Liver (tissue), 7 donors: ENCODE measurements at regions not wholly inside any gene's neighbourhood (a gene's known extent, or its start where the extent isn't known, plus 50 kb on each side); places are given as distances from the start of the nearest gene placed in this dataset.
A peak's percentile ranks its signal among the peaks of the same experiment; 100 is the strongest.

ENCODE experiments used
- DNase-seq: peaks from one replicate; pipeline ENCODE4 v3.0.0-alpha.2; 2017; ENCODE audit warnings: low spot score
- H3K27ac ChIP-seq, 2 donors: one replicate each; pipeline ENCODE4 v1.7.0; 2013; ENCODE audit warnings: inconsistent platforms in 2 of 2, low read length in 2 of 2, control low read depth in 1 of 2, low read depth in 1 of 2, mild to moderate bottlenecking in 1 of 2
- H3K27me3 ChIP-seq, 4 donors: one replicate each; pipeline versions ENCODE4 v1.6.1 to v1.7.0; 2013; ENCODE audit warnings: low read length in 3 of 4, inconsistent platforms in 1 of 4, mild to moderate bottlenecking in 1 of 4, moderate library complexity in 1 of 4; ENCODE audit not compliant: control insufficient read depth in 4 of 4, insufficient read depth in 4 of 4
- H3K36me3 ChIP-seq, 4 donors: one replicate each; pipeline versions ENCODE4 v1.6.1 to v1.7.0; 2013; ENCODE audit warnings: low read length in 3 of 4, mild to moderate bottlenecking in 3 of 4, low read depth in 1 of 4, moderate library complexity in 1 of 4; ENCODE audit not compliant: control insufficient read depth in 4 of 4, insufficient read depth in 3 of 4
- H3K4me1 ChIP-seq, 4 donors: one replicate each; pipeline versions ENCODE4 v1.6.1 to v1.7.0; 2013; ENCODE audit warnings: low read length in 3 of 4, mild to moderate bottlenecking in 3 of 4, moderate library complexity in 1 of 4; ENCODE audit not compliant: control insufficient read depth in 4 of 4, insufficient read depth in 4 of 4
- H3K4me3 ChIP-seq, 3 donors: one replicate each; pipeline versions ENCODE4 v1.6.1 to v1.7.0; 2013; ENCODE audit warnings: low read length in 3 of 3, control low read depth in 1 of 3, low read depth in 1 of 3, mild to moderate bottlenecking in 1 of 3
- H3K9ac ChIP-seq, 2 donors: one replicate each; pipeline ENCODE4 v1.7.0; 2013; ENCODE audit warnings: low read length in 2 of 2, mild to moderate bottlenecking in 2 of 2, moderate library complexity in 2 of 2, control low read depth in 1 of 2, low read depth in 1 of 2
- H3K9me3 ChIP-seq, 4 donors: one replicate each; pipeline versions ENCODE4 v1.6.1 to v1.7.0; 2013; ENCODE audit warnings: low read length in 3 of 4; ENCODE audit not compliant: control insufficient read depth in 4 of 4
- EGR1 ChIP-seq, 2 donors: IDR thresholded peaks; 2 replicates each; pipeline ENCODE4 v1.6.1; 2016 to 2018; ENCODE audit warnings: antibody characterized with exemption in 2 of 2, low read depth in 2 of 2
- FOXA1 ChIP-seq: IDR thresholded peaks from 2 replicates; pipeline ENCODE4 v1.6.1; 2016; ENCODE audit warnings: antibody characterized with exemption
- HNF4A ChIP-seq, 2 donors: conservative IDR thresholded peaks; 2 replicates each; pipeline ENCODE4 v1.6.1; 2016; ENCODE audit warnings: antibody characterized with exemption in 2 of 2, mild to moderate bottlenecking in 2 of 2
- HNF4G ChIP-seq: IDR thresholded peaks from 2 replicates; pipeline ENCODE4 v1.6.1; 2016; ENCODE audit warnings: antibody characterized with exemption
- NR2F2 ChIP-seq: IDR thresholded peaks from 2 replicates; pipeline ENCODE4 v1.6.1; 2016; ENCODE audit warnings: antibody characterized with exemption
- RAD21 ChIP-seq, 2 donors: IDR thresholded peaks; 2 replicates each; pipeline ENCODE4 v1.6.1; 2016; ENCODE audit warnings: antibody characterized with exemption in 2 of 2, mild to moderate bottlenecking in 2 of 2
- RXRA ChIP-seq, 2 donors: IDR thresholded peaks; 2 replicates each; pipeline ENCODE4 v1.6.1; 2017 to 2018; ENCODE audit warnings: antibody characterized with exemption in 2 of 2, mild to moderate bottlenecking in 1 of 2
- SP1 ChIP-seq: IDR thresholded peaks from 2 replicates; pipeline ENCODE4 v1.6.1; 2018; ENCODE audit warnings: antibody characterized with exemption, mild to moderate bottlenecking
- TAF1 ChIP-seq: conservative IDR thresholded peaks from 2 replicates; pipeline ENCODE4 v1.6.1; 2016; ENCODE audit warnings: antibody characterized with exemption, mild to moderate bottlenecking
- YY1 ChIP-seq: IDR thresholded peaks from 2 replicates; pipeline ENCODE4 v1.6.1; 2016; ENCODE audit warnings: antibody characterized with exemption, mild to moderate bottlenecking
- WGBS: extraction: QIAGEN DNeasy Blood & Tissue Kit; methylation state at CpG from one replicate; pipeline ENCODE4 v1.1.7; 2013; 5-methylcytosine and 5-hydroxymethylcytosine counted together
- TF ChIP-seq, protein P1 (sequence below): IDR thresholded peaks from 2 replicates; pipeline ENCODE4 v1.6.1; 2016; ENCODE audit warnings: antibody characterized with exemption, mild to moderate bottlenecking
- TF ChIP-seq, protein P2 (sequence below): IDR thresholded peaks from 2 replicates; pipeline ENCODE4 v1.6.1; 2016; ENCODE audit warnings: antibody characterized with exemption
- TF ChIP-seq, protein P3 (sequence below): IDR thresholded peaks from 2 replicates; pipeline ENCODE4 v1.6.1; 2016; ENCODE audit warnings: antibody characterized with exemption
- donor health status: healthy.
- donor health status: healthy.
- donor health status: healthy.
- donor health status: healthy.

DNA sequence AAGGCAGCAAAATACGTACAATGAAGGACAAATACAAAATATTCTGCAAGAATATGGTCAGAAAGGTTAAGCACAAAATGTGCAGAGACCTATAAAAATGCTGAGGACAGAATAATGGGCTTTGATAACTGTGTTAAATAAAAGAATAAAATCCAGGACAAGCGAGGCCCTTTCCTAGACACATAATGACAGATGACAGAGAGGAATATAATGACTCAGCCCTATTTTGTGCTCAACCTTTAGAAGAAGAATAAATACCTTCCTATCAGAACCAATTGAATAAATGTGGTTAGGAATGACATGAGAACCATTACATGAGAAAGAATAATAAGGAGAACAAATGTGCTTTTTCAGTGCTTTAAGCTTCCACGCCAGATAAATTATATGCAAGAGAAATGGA, 178.0 kb downstream of the TEX13C start:
- Histone ChIP-seq H3K27ac (no peak overlapping the region), H3K9me3 (no peaks in the 10 kb centered on the region), H3K4me3 (no peak overlapping the region), H3K4me1 (no peaks in the 10 kb centered on the region), H3K36me3 (no peaks in the 10 kb centered on the region), H3K27me3 (no peaks in the 10 kb centered on the region), H3K9ac (no peak overlapping the region)
- 76% methylated on average over 3 of the region's 3 CpGs for WGBS
- DNase-seq = no peak
- TF ChIP-seq, protein P1, sequence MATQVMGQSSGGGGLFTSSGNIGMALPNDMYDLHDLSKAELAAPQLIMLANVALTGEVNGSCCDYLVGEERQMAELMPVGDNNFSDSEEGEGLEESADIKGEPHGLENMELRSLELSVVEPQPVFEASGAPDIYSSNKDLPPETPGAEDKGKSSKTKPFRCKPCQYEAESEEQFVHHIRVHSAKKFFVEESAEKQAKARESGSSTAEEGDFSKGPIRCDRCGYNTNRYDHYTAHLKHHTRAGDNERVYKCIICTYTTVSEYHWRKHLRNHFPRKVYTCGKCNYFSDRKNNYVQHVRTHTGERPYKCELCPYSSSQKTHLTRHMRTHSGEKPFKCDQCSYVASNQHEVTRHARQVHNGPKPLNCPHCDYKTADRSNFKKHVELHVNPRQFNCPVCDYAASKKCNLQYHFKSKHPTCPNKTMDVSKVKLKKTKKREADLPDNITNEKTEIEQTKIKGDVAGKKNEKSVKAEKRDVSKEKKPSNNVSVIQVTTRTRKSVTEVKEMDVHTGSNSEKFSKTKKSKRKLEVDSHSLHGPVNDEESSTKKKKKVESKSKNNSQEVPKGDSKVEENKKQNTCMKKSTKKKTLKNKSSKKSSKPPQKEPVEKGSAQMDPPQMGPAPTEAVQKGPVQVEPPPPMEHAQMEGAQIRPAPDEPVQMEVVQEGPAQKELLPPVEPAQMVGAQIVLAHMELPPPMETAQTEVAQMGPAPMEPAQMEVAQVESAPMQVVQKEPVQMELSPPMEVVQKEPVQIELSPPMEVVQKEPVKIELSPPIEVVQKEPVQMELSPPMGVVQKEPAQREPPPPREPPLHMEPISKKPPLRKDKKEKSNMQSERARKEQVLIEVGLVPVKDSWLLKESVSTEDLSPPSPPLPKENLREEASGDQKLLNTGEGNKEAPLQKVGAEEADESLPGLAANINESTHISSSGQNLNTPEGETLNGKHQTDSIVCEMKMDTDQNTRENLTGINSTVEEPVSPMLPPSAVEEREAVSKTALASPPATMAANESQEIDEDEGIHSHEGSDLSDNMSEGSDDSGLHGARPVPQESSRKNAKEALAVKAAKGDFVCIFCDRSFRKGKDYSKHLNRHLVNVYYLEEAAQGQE = no peak
- TF ChIP-seq, protein P2, sequence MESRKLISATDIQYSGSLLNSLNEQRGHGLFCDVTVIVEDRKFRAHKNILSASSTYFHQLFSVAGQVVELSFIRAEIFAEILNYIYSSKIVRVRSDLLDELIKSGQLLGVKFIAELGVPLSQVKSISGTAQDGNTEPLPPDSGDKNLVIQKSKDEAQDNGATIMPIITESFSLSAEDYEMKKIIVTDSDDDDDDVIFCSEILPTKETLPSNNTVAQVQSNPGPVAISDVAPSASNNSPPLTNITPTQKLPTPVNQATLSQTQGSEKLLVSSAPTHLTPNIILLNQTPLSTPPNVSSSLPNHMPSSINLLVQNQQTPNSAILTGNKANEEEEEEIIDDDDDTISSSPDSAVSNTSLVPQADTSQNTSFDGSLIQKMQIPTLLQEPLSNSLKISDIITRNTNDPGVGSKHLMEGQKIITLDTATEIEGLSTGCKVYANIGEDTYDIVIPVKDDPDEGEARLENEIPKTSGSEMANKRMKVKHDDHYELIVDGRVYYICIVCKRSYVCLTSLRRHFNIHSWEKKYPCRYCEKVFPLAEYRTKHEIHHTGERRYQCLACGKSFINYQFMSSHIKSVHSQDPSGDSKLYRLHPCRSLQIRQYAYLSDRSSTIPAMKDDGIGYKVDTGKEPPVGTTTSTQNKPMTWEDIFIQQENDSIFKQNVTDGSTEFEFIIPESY = no peak
- TF ChIP-seq NR2F2 = no peak
- TF ChIP-seq TAF1 = no peak
- TF ChIP-seq SP1 = no peak
- no peak for TF ChIP-seq HNF4A (conservative IDR thresholded peaks at IDR 0.05)
- no peak for TF ChIP-seq EGR1 (IDR thresholded peaks at IDR 0.05; ENCODE audit: low read depth in 2 of 2)
- no peak for TF ChIP-seq RXRA (IDR thresholded peaks at IDR 0.05)
- TF ChIP-seq, protein P3, sequence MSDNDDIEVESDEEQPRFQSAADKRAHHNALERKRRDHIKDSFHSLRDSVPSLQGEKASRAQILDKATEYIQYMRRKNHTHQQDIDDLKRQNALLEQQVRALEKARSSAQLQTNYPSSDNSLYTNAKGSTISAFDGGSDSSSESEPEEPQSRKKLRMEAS = no peak
- TF ChIP-seq FOXA1 = no peak

DNA sequence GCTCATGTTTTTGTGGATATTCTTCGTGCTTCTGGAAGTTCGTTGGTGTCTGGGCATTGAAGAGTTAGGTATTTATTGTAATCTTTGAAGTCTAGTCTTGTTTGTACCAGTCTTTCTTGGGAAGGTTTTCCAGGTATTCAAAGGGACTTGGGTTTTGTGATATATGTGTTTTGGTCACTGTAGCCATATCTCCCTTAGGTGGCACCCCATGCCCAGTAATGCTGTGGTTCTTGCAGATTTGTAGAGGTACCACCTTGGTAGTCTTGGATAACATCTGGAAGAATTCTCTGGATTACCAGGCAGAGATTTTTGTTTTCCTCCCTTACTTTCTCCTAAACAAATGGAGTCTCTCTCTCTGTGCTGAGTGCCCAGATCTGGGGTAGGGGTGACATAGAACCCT, 184.1 kb downstream of the TEX13C start:
- no peak overlapping the region for H3K4me3 ChIP-seq
- H3K9me3 ChIP-seq = no peaks in the 10 kb centered on the region
- WGBS = 57% methylated on average over 2 of the region's 2 CpGs
- H3K9ac ChIP-seq = no peak overlapping the region
- H3K27me3 ChIP-seq = no peaks in the 10 kb centered on the region
- DNase-seq = no peak
- TF ChIP-seq, protein P2 = no peak
- peak; percentile 59 to 66 for TF ChIP-seq RAD21 (IDR thresholded peaks at IDR 0.05)
- no peak overlapping the region for H3K27ac ChIP-seq
- no peaks in the 10 kb centered on the region for H3K36me3 ChIP-seq
- no peaks in the 10 kb centered on the region for H3K4me1 ChIP-seq

DNA sequence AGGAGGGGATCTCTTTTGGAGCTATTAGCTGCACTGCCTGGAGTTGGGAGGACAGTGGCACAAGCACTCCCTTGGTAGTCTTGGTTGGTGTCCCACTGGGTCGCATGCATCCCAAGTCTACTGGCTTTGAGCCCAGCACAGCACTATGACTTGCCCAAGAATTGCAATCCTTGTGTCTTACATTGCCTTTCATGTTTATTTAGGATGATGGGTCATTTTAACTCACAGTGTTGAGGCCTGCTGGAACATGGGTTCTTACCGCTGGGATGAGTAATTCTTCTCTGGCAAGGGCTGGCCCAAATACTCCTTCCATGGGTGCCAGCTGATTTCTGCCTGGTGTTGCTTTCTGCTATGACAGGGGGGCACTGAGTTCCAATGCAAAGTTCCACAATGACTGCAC, 185.5 kb downstream of the TEX13C start:
- no peak for DNase-seq
- 74% methylated on average over 2 of the region's 2 CpGs for WGBS

More for the DNA sequence above, 185.5 kb downstream of the TEX13C start:
- Histone ChIP-seq H3K27me3 (no peaks in the 10 kb centered on the region), H3K9me3 (no peaks in the 10 kb centered on the region), H3K4me1 (no peaks in the 10 kb centered on the region), H3K4me3 (no peak overlapping the region), H3K27ac (no peak overlapping the region), H3K36me3 (no peaks in the 10 kb centered on the region), H3K9ac (no peak overlapping the region)
- TF ChIP-seq SP1 = no peak
- no peak for TF ChIP-seq HNF4A (conservative IDR thresholded peaks at IDR 0.05)
- TF ChIP-seq, protein P1 = no peak
- no peak for TF ChIP-seq TAF1
- no peak for TF ChIP-seq HNF4G
- TF ChIP-seq FOXA1 = no peak
- TF ChIP-seq RXRA (IDR thresholded peaks at IDR 0.05) = no peak
- TF ChIP-seq, protein P3 = no peak
- no peak for TF ChIP-seq EGR1 (IDR thresholded peaks at IDR 0.05; ENCODE audit: low read depth in 2 of 2)
- no peak for TF ChIP-seq YY1
